Activated B cell treated with CpG ODN at 0.5 μM for 24 hours (primary cell): ENCODE measurements at regions not wholly inside any gene's neighbourhood (a gene's known extent, or its start where the extent isn't known, plus 50 kb on each side); places are given as distances from the start of the nearest gene placed in this dataset.

Source experiments
- ATAC-seq: fragments of 200-7000 bp; cut with Tn5 transposase; one replicate; pipeline ENCODE4 v1.10.0; 2021; ENCODE audit warnings: low read depth, mild to moderate bottlenecking, moderate library complexity
- CTCF ChIA-PET: fragments of 350-600 bp; sonication (Branson Sonifier 250); formaldehyde crosslinking; loops from one replicate; lab custom pipeline; 2021; ENCODE audit warnings: antibody characterized with exemption; lab: Charles Lee
- POLR2A ChIA-PET: fragments of 350-600 bp; sonication (Branson Sonifier 250); formaldehyde crosslinking; loops from one replicate; lab custom pipeline; 2021; ENCODE audit warnings: antibody characterized with exemption; lab: Charles Lee
- DNase-seq: peaks from one replicate; pipeline ENCODE4 v3.0.0; 2022
- H3K27ac Mint-ChIP-seq: one replicate; pipeline ENCODE4 v1.8.0; 2020; ENCODE audit warnings: mixed read lengths
- H3K27me3 Mint-ChIP-seq: one replicate; pipeline ENCODE4 v1.8.0; 2021; ENCODE audit warnings: mixed read lengths
- H3K36me3 Mint-ChIP-seq: one replicate; pipeline ENCODE4 v1.8.0; 2021; ENCODE audit warnings: low read depth, mixed read lengths
- H3K4me1 Mint-ChIP-seq: one replicate; pipeline ENCODE4 v1.8.0; 2021; ENCODE audit warnings: mixed read lengths
- H3K4me3 Mint-ChIP-seq: one replicate; pipeline ENCODE4 v1.8.0; 2020; ENCODE audit warnings: mild to moderate bottlenecking, mixed read lengths
- H3K9me3 Mint-ChIP-seq: one replicate; pipeline ENCODE4 v1.8.0; 2020; ENCODE audit warnings: mixed read lengths
- intact Hi-C: fragments of 100-400 bp; cut with micrococcal nuclease; formaldehyde crosslinking; loops from one replicate; pipeline ENCODE4 v1.15.1; 2024
- TF ChIP-seq, protein P1 (sequence below): fragments of 200-600 bp; IDR thresholded peaks from one replicate; pipeline ENCODE4 v1.8.0; 2022; ENCODE audit warnings: antibody characterized with exemption, mild to moderate bottlenecking

DNA sequence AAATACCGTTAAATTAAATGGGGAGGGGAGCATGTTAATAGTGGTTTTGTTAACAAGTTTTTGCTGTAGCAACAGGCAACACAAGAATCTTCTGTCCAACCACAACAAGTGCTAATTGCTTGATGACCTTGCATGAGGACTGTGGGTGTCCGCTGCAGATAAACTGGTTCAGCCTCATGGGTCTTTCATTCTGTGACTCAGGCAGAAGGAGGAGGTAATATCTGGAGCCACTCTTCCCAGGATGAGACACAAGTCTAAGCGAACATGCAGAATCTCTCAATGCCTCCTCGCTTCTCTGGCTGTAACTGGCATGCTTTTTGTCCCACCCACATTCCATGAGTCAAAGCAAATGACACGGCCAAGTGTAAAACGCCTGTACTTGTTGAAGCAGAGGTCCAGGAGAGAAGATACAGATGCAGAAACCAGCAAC lies 56.6 kb upstream of the MYO16 start:
- no peaks in the 10 kb centered on the region for H3K36me3 Mint-ChIP-seq
- intact Hi-C loops, result no loop called here
- H3K4me3 Mint-ChIP-seq, result no peak overlapping the region
- POLR2A ChIA-PET, result no interaction called here
- H3K4me1 Mint-ChIP-seq, result no peaks in the 10 kb centered on the region
- no peaks in the 10 kb centered on the region for H3K9me3 Mint-ChIP-seq
- H3K27me3 Mint-ChIP-seq, result no peaks in the 10 kb centered on the region
- ATAC-seq (no peak), DNase-seq (no peak)
- CTCF ChIA-PET, result no interaction called here
- TF ChIP-seq, protein P1, sequence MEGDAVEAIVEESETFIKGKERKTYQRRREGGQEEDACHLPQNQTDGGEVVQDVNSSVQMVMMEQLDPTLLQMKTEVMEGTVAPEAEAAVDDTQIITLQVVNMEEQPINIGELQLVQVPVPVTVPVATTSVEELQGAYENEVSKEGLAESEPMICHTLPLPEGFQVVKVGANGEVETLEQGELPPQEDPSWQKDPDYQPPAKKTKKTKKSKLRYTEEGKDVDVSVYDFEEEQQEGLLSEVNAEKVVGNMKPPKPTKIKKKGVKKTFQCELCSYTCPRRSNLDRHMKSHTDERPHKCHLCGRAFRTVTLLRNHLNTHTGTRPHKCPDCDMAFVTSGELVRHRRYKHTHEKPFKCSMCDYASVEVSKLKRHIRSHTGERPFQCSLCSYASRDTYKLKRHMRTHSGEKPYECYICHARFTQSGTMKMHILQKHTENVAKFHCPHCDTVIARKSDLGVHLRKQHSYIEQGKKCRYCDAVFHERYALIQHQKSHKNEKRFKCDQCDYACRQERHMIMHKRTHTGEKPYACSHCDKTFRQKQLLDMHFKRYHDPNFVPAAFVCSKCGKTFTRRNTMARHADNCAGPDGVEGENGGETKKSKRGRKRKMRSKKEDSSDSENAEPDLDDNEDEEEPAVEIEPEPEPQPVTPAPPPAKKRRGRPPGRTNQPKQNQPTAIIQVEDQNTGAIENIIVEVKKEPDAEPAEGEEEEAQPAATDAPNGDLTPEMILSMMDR, result no peak
- no peak overlapping the region for H3K27ac Mint-ChIP-seq

DNA sequence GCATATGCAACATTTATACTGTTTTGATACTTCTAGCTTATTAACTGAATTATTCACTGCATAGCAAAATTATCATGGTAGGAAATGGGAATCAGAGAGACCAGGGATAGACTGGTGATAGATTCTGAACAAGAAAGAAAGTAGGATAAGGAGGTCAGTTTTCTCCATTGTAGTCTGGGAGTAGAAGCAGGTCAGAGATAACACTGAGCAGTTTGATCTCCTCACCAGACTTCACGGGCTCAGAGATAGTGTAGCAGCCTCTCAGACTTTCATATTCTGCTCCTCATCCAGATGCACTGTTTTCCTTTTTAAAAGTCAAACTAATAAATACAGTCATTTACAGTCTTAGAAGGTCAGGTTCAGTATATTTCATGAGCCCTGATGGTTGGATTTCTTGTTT lies 56.0 kb upstream of the MYO16 start:
- Mint-ChIP-seq H3K36me3 (no peaks in the 10 kb centered on the region), H3K27ac (no peak overlapping the region), H3K27me3 (no peaks in the 10 kb centered on the region), H3K4me3 (no peak overlapping the region), H3K9me3 (no peaks in the 10 kb centered on the region), H3K4me1 (no peaks in the 10 kb centered on the region)
- ChIA-PET CTCF (no interaction called here), POLR2A (no interaction called here)
- intact Hi-C loops, result no loop called here
- TF ChIP-seq, protein P1, result no peak
- no peak for ATAC-seq
- DNase-seq, result no peak

DNA sequence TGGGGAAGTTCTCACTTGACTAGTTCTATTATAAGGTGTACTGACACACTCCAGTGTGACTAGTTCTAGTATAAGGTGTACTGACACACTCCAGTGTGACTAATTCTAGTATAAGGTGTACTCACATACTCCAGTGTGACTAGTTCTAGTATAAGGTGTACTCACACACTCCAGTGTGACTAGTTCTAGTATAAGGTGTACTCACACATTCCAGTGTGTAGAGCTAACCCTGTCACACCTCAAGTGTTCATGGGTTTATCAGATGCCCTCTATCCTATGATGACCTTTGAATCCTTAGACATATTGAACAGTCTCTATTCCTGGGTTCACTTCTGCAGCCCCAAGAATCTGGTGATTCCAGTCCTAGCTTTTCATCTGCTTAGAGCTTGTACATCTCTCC lies 54.6 kb upstream of the MYO16 start:
- ChIA-PET CTCF (no interaction called here), POLR2A (no interaction called here)
- intact Hi-C loops, result no loop called here
- Mint-ChIP-seq H3K4me3 (no peak overlapping the region), H3K9me3 (no peaks in the 10 kb centered on the region), H3K27me3 (no peaks in the 10 kb centered on the region), H3K36me3 (no peaks in the 10 kb centered on the region), H3K4me1 (no peaks in the 10 kb centered on the region), H3K27ac (no peak overlapping the region)
- no peak for DNase-seq
- no peak for ATAC-seq
- TF ChIP-seq, protein P1, result no peak

DNA sequence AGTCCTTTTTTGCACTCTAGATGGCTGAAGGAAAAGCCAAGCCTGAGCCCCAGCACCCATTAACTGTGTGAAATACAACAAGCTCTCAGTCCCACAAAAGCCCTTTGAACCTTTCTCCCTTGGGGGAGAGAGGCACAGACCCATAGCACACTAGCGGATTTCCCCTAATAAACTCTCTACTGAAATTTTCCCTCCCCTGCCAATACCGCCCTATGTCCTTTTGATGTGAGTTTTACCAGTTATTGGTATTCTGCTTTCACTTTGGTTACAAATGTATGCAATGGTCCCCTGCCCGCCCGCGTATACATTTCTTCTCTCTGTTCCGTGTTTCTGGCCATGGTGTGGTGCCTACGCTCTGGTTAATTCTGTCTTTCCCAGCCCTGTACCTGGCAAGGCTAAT lies 54.0 kb upstream of the MYO16 start:
- ChIA-PET POLR2A (no interaction called here), CTCF (no interaction called here)
- Mint-ChIP-seq H3K27me3 (no peaks in the 10 kb centered on the region), H3K4me1 (no peaks in the 10 kb centered on the region), H3K36me3 (no peaks in the 10 kb centered on the region), H3K27ac (no peak overlapping the region), H3K9me3 (no peaks in the 10 kb centered on the region), H3K4me3 (no peak overlapping the region)
- intact Hi-C loops, result no loop called here
- ATAC-seq (no peak), DNase-seq (no peak)
- TF ChIP-seq, protein P1, result no peak
